C4-2B (cell line): ENCODE measurements at regions not wholly inside any gene's neighbourhood (a gene's known extent, or its start where the extent isn't known, plus 50 kb on each side); places are given as distances from the start of the nearest gene placed in this dataset.
"Not testable (repeated sequence)": the region's sequence is repeated elsewhere in the genome, so short reads cannot be mapped to it uniquely, and the experiment has no call there.

Experiments used
- CTCF ChIP-seq: fragments of 450-650 bp; conservative IDR thresholded peaks from 2 replicates; pipeline ENCODE4 v1.5.1; 2017; ENCODE audit warnings: mild to moderate bottlenecking
- ZFX ChIP-seq: fragments of 450-650 bp; IDR thresholded peaks from 2 replicates; pipeline ENCODE4 v1.6.1; 2017

GRCh38 chr22:11051401-11052112 is 4476.4 kb upstream of the OR11H1 start:
- not testable (repeated sequence) for TF ChIP-seq ZFX, CTCF
